ENCODE measurements at regions not wholly inside any gene's neighbourhood (a gene's known extent, or its start where the extent isn't known, plus 50 kb on each side); places are given as distances from the start of the nearest gene placed in this dataset.

- no peak for TF ChIP-seq CTCF (IDR thresholded peaks at IDR 0.05; ENCODE audit: low read depth, low read length)
Observed at GRCh38 chr12:24185782-24186181, 236.3 kb upstream of the SOX5 start.

GRCh38 chr12:24177889-24178288 lies 228.4 kb upstream of the SOX5 start:
- H3K4me3 ChIP-seq (ENCODE audit: low read depth, low read length): no peak overlapping the region
- TF ChIP-seq CTCF (IDR thresholded peaks at IDR 0.05; ENCODE audit: low read depth, low read length): no peak

More at GRCh38 chr12:24185782-24186181, 236.3 kb upstream of the SOX5 start:
- no peak overlapping the region for H3K4me3 ChIP-seq (ENCODE audit: low read depth, low read length)

GRCh38 chr12:24175929-24176328 lies 226.5 kb upstream of the SOX5 start:
- no peak overlapping the region for H3K4me3 ChIP-seq (ENCODE audit: low read depth, low read length)
- no peak for TF ChIP-seq CTCF (IDR thresholded peaks at IDR 0.05; ENCODE audit: low read depth, low read length)

- no peak for TF ChIP-seq CTCF (IDR thresholded peaks at IDR 0.05; ENCODE audit: low read depth, low read length)
- H3K4me3 ChIP-seq (ENCODE audit: low read depth, low read length): no peak overlapping the region
Observed at GRCh38 chr12:24175284-24175683, 225.8 kb upstream of the SOX5 start.

- H3K4me3 ChIP-seq (ENCODE audit: low read depth, low read length): no peak overlapping the region
Observed at GRCh38 chr12:24173067-24173466, 223.6 kb upstream of the SOX5 start.

GRCh38 chr12:24172773-24173066 lies 223.2 kb upstream of the SOX5 start:
- no peak for TF ChIP-seq CTCF (IDR thresholded peaks at IDR 0.05; ENCODE audit: low read depth, low read length)
- H3K4me3 ChIP-seq (ENCODE audit: low read depth, low read length): no peak overlapping the region

More at GRCh38 chr12:24173067-24173466, 223.6 kb upstream of the SOX5 start:
- TF ChIP-seq CTCF (IDR thresholded peaks at IDR 0.05; ENCODE audit: low read depth, low read length): no peak

- TF ChIP-seq CTCF (IDR thresholded peaks at IDR 0.05; ENCODE audit: low read depth, low read length): no peak
- H3K4me3 ChIP-seq (ENCODE audit: low read depth, low read length): no peak overlapping the region
Observed at GRCh38 chr12:24172031-24172772, 222.7 kb upstream of the SOX5 start.
